CD4-positive, alpha-beta T cell (primary cell): ENCODE measurements at regions not wholly inside any gene's neighbourhood (a gene's known extent, or its start where the extent isn't known, plus 50 kb on each side); places are given as distances from the start of the nearest gene placed in this dataset.

Experiments used
- ATAC-seq: fragments of 200-7000 bp; cut with Tn5 transposase; one replicate; pipeline ENCODE4 v1.10.0; 2022; ENCODE audit warnings: mild to moderate bottlenecking; ENCODE audit not compliant: poor library complexity
- CTCF ChIA-PET: fragments of 350-600 bp; sonication (Branson Sonifier 250); formaldehyde crosslinking; loops from one replicate; lab custom pipeline; 2021; ENCODE audit warnings: antibody characterized with exemption, inconsistent platforms; lab: Charles Lee
- POLR2A ChIA-PET: fragments of 350-600 bp; sonication (Branson Sonifier 250); formaldehyde crosslinking; loops from one replicate; lab custom pipeline; 2021; ENCODE audit warnings: antibody characterized with exemption, inconsistent platforms; lab: Charles Lee
- DNase-seq, 14 experiments: peaks; one replicate each; pipeline ENCODE4 v3.0.0-alpha.2; 2013 to 2020; ENCODE audit warnings: mixed read lengths in 2 of 14
- H3K27ac ChIP-seq, 2 donors: one replicate each; pipeline versions ENCODE4 v1.5.1 to v1.7.0; 2013; ENCODE audit warnings: low read length in 2 of 2, low read depth in 1 of 2, mild to moderate bottlenecking in 1 of 2
- H3K27me3 ChIP-seq, 2 experiments: 1 replicate in 1 of 2; 2 replicates in 1 of 2; pipeline versions ENCODE4 v1.6.1 to v1.7.0; 2013; ENCODE audit warnings: low read length in 2 of 2, control low read depth in 1 of 2, mild to moderate bottlenecking in 1 of 2, moderate library complexity in 1 of 2; ENCODE audit not compliant: insufficient read depth in 2 of 2, control insufficient read depth in 1 of 2
- H3K36me3 ChIP-seq: one replicate; pipeline ENCODE4 v1.6.1; 2013; ENCODE audit warnings: low read length, control low read depth; ENCODE audit not compliant: insufficient read depth
- H3K4me1 ChIP-seq: one replicate; pipeline ENCODE4 v1.6.1; 2013; ENCODE audit warnings: low read length, control low read depth; ENCODE audit not compliant: insufficient read depth
- H3K4me3 ChIP-seq: one replicate; pipeline ENCODE4 v1.5.1; 2013; ENCODE audit warnings: mild to moderate bottlenecking, low read length, moderate library complexity
- H3K9me3 ChIP-seq, 2 experiments: 1 replicate in 1 of 2; 2 replicates in 1 of 2; pipeline versions ENCODE4 v1.6.1 to v1.7.0; 2013; ENCODE audit warnings: low read length in 2 of 2, mild to moderate bottlenecking in 2 of 2, control low read depth in 1 of 2, moderate library complexity in 1 of 2; ENCODE audit not compliant: control insufficient read depth in 1 of 2, insufficient read depth in 1 of 2
- H3K27ac Mint-ChIP-seq: one replicate; pipeline ENCODE4 v1.8.0; 2020; ENCODE audit warnings: mixed read lengths
- H3K27me3 Mint-ChIP-seq: one replicate; pipeline ENCODE4 v1.8.0; 2021; ENCODE audit warnings: mixed read lengths
- H3K36me3 Mint-ChIP-seq: one replicate; pipeline ENCODE4 v1.8.0; 2021; ENCODE audit warnings: low read depth, mixed read lengths
- H3K4me1 Mint-ChIP-seq: one replicate; pipeline ENCODE4 v1.8.0; 2021; ENCODE audit warnings: low read depth, mixed read lengths
- H3K4me3 Mint-ChIP-seq: one replicate; pipeline ENCODE4 v1.8.0; 2020; ENCODE audit warnings: mild to moderate bottlenecking, mixed read lengths
- H3K9me3 Mint-ChIP-seq: one replicate; pipeline ENCODE4 v1.8.0; 2020; ENCODE audit warnings: mixed read lengths
- intact Hi-C, 2 experiments: fragments of 100-400 bp; cut with DNase I in 1 of 2; cut with micrococcal nuclease in 1 of 2; formaldehyde crosslinking; loops; one replicate each; pipeline versions ENCODE4 v1.15.1 to v1.9.0; 2023 to 2025; cut with DNase I, micrococcal nuclease
- TF ChIP-seq, protein P1 (sequence below): fragments of 200-600 bp; IDR thresholded peaks from one replicate; pipeline ENCODE4 v1.8.0; 2022; ENCODE audit warnings: antibody characterized with exemption, mild to moderate bottlenecking

DNA sequence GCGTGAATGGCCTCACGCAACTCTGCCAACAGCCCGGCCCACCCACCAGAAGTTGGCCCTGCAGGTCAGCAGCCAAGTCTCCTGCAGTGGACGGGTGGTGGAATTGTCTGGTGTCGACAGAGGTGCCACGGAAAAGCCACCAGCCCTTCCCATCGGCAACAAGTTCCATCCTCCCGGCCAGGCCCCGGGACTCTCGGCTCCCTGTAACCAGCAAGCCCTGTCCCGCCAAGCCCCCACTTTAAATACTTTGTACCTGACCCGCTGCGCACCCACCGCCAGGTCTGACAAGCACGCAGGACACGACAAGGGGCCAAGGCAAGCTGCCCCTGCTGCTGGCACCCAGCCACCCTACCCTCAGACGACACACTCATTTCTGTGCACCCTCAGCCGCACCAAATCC, 100.8 kb downstream of the RBFOX3 start:
- DNase-seq, result no peak
- Histone ChIP-seq H3K27me3 (no peaks in the 10 kb centered on the region), H3K36me3 (no peaks in the 10 kb centered on the region), H3K4me1 (no peaks in the 10 kb centered on the region), H3K27ac (no peak overlapping the region), H3K4me3 (no peak overlapping the region), H3K9me3 (peaks cover 0 to 44% of the 10 kb centered on the region in 2 experiments)
- peaks cover 3% of the 10 kb centered on the region for H3K9me3 Mint-ChIP-seq
- ChIA-PET POLR2A (no interaction called here), CTCF (no interaction called here)
- TF ChIP-seq, protein P1, sequence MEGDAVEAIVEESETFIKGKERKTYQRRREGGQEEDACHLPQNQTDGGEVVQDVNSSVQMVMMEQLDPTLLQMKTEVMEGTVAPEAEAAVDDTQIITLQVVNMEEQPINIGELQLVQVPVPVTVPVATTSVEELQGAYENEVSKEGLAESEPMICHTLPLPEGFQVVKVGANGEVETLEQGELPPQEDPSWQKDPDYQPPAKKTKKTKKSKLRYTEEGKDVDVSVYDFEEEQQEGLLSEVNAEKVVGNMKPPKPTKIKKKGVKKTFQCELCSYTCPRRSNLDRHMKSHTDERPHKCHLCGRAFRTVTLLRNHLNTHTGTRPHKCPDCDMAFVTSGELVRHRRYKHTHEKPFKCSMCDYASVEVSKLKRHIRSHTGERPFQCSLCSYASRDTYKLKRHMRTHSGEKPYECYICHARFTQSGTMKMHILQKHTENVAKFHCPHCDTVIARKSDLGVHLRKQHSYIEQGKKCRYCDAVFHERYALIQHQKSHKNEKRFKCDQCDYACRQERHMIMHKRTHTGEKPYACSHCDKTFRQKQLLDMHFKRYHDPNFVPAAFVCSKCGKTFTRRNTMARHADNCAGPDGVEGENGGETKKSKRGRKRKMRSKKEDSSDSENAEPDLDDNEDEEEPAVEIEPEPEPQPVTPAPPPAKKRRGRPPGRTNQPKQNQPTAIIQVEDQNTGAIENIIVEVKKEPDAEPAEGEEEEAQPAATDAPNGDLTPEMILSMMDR, result no peak
- H3K27me3 Mint-ChIP-seq, result peaks cover 10% of the 10 kb centered on the region
- H3K4me1 Mint-ChIP-seq, result no peaks in the 10 kb centered on the region
- no peak for ATAC-seq
- no peaks in the 10 kb centered on the region for H3K36me3 Mint-ChIP-seq
- no peak overlapping the region for H3K4me3 Mint-ChIP-seq
- no peak overlapping the region for H3K27ac Mint-ChIP-seq
- intact Hi-C loops, result no loop called here

DNA sequence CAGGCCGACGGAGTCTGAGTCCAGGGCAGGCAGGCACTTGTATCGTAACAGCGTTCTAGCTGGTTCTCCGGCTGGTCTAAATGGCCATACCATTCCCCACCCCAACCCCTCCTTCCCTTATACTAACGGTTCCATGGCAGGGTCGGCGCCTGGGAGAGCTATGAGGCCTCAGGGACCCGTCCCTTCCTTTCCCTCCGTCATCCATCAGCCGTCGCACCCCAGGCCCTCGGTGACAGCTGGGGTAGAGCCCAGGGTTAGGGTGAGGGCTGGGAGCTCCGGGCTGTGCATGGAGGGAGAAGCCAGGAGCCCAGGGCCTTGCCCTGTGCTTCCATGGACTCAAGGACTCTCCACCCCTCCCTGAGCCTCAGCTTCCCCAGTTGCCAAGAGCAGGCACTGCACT, 101.4 kb downstream of the RBFOX3 start:
- Histone ChIP-seq H3K4me1 (no peaks in the 10 kb centered on the region), H3K27me3 (no peaks in the 10 kb centered on the region), H3K4me3 (no peak overlapping the region), H3K27ac (no peak overlapping the region), H3K9me3 (peaks cover 0 to 44% of the 10 kb centered on the region in 2 experiments), H3K36me3 (no peaks in the 10 kb centered on the region)
- no peak for ATAC-seq
- Mint-ChIP-seq H3K4me1 (no peaks in the 10 kb centered on the region), H3K4me3 (no peak overlapping the region), H3K9me3 (peaks cover 3% of the 10 kb centered on the region), H3K27ac (no peak overlapping the region), H3K27me3 (peaks cover 15% of the 10 kb centered on the region), H3K36me3 (no peaks in the 10 kb centered on the region)
- intact Hi-C loops, result no loop called here
- DNase-seq, result no peak
- TF ChIP-seq, protein P1, result no peak
- ChIA-PET CTCF (interaction anchor here (0.6 kb wide), 1 partner anchor 275 kb away, joined by 3 read pairs; no protein-coding TSS in a partner anchor), POLR2A (no interaction called here)

DNA sequence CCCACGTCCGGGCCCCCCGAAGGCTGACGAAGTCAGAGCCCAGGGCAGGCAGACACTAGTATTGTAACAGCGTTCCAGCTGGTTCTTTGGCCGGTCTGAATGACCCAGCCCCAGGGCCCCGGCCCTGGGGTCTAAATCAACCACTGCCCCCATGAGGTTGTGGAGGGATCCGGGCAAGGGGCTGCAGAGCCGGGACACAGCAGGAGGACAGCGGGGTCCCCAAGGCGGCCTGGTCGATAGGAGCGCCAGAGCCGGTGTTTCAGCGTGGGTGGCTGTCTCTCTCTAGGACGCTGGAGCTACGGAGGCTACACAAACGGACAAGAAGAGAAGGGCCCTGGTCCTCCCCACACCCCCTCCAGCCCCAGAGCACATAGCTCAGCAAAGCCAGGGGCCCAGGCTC, 101.8 kb downstream of the RBFOX3 start:
- Histone ChIP-seq H3K27ac (no peak overlapping the region), H3K36me3 (no peaks in the 10 kb centered on the region), H3K4me3 (no peak overlapping the region), H3K27me3 (no peaks in the 10 kb centered on the region), H3K9me3 (peaks cover 0 to 49% of the 10 kb centered on the region in 2 experiments), H3K4me1 (no peaks in the 10 kb centered on the region)
- Mint-ChIP-seq H3K27ac (no peak overlapping the region), H3K27me3 (peaks cover 18% of the 10 kb centered on the region), H3K36me3 (no peaks in the 10 kb centered on the region), H3K9me3 (peaks cover 3% of the 10 kb centered on the region), H3K4me3 (no peak overlapping the region), H3K4me1 (no peaks in the 10 kb centered on the region)
- ChIA-PET POLR2A (no interaction called here), CTCF (interaction anchor here (0.6 kb wide), 1 partner anchor 274 kb away, joined by 3 read pairs; no protein-coding TSS in a partner anchor)
- intact Hi-C loops, result no loop called here
- ATAC-seq (no peak), DNase-seq (no peak)
- TF ChIP-seq, protein P1, result no peak
